NOMO-1 treated with DMSO at 0.1 percent for 48 hours (cell line): ENCODE measurements at regions not wholly inside any gene's neighbourhood (a gene's known extent, or its start where the extent isn't known, plus 50 kb on each side); places are given as distances from the start of the nearest gene placed in this dataset.

Source experiments
- DNase-seq: peaks from one replicate; lab custom pipeline; 2025; ENCODE audit not compliant: unreplicated experiment; lab: John Stamatoyannopoulos, UW

DNA sequence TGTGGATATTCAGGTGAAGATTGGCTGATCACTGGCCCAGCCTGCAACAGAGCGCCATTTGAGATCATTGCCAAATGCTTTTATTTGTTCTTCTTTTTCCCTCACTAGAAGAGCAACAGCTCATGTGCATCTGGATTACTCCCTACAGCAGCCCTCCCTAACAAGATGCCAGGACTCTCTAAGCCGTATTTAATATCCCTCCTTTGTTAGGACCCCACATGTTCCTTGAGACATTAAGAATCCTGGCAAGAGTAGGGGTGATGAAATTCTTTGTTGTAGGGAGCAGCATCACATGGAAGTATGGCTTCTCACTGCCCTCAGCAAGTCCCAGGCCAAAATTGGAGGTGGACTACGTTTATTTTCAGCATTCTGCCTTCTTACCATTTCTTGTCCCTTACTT is 167.8 kb downstream of the PAX1 start:
- no peak for DNase-seq

DNA sequence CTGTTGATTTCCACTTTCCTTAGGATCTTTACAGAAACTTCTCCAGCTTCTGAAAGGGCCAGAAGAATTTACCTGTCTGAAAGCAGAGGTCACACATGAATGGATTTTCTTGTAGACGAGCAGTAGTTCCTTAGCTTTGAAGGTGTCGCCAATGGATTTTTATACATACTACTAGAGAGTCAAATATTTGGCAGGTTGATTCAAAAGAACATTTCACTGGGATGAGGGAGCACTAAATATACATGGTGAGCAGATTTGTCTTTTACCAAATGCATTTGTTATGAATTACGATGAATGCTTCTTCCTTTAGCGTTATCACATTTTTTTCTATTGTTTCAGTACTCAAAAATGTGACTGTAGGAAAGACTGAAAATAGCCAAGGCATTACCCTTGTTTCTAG is 162.3 kb downstream of the PAX1 start:
- DNase-seq: no peak

DNA sequence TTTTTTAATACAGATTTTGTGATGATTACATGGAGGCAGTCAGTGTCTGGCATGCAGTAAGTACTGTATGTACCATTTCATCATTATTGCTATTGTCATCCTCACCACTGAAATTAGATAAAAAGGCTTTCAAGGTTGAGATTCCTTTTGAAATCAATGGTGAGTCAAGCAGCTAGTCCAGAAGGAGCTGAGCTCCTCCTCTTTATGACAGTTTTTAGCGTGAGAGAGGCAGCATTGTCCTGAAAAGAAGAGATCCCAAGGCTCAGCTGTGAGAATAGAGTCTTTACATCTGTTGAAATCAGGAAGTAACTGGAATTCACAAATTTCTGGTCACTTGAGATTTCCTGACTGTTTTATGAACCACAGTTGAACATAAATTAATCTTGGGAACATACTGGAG is 161.9 kb downstream of the PAX1 start:
- DNase-seq: no peak

- DNase-seq: no peak
Observed at GRCh38 chr20:21862956-21863355, 157.5 kb downstream of the PAX1 start.

DNA sequence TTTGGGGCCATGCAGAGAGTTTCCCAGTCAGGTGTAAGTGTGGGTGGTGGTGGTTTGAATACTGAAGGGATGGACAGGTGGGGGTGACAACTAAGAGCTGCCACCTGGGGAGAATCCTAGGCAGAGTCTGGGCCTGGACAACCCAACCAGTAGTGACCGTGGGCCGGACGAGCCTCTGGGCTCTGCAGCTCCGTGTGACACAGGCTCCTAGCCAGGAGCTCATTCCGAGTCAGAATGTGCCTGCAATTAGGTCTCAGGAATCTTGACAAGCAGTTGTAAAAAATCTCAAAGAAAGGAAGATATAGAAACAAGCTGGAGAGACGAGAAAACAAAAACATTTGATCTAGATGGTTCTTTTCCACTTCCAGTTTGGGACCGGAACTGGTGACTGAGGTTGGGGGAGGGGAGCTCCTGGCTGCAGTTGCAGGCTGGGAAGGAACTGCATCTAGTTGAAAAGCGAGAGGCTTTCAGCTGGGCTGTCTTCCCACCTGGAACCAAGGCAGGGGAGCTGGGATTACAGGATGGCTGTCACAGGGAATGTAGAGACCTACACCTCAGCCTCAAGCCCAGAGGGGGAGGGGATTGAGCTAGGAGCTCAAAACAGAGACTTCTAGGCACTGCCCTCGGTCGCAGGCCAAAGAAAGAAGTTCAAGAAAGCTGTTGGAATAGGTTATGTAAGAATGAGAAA is 156.9 kb downstream of the PAX1 start:
- DNase-seq: no peak

GRCh38 chr20:21840991-21841390 is 135.5 kb downstream of the PAX1 start:
- DNase-seq: no peak

DNA sequence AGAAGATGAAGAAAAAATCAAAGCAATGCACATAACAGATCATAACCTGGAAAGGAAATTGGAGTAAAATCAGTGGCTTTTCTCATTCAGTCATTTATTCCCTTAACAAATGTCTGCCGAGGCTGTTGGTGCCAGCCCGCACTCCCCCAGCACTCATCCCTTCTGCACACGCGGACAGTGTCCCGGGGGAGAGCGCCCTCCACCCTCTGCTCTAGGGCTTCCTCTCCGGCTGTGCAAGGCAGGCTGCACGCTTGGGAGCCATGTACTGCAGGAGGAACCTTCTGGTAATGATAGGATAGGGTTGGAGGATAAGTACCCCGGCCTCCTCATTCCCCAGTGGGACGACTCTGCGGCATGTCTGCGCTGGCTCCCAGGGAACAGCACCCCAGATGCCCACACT is 134.5 kb downstream of the PAX1 start:
- DNase-seq: no peak

DNA sequence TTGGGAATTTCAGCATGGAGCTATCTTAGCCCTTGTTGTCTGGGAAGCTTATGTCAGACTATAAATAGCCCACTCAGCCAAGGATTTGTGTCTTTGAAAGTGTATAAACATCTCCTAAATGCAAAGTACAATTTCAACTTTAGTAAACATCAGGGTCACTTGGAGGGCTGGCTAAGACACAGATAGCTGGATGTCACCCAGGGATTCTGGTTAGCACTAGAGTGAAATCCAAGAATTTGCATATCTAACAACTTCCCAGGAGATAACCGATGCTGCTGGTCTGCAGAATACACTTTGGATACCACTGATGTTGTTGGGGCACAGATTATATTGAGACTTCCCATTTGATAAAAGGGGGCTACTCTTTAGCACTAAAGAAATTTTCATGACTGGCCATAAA is 130.9 kb downstream of the PAX1 start:
- DNase-seq: no peak

DNA sequence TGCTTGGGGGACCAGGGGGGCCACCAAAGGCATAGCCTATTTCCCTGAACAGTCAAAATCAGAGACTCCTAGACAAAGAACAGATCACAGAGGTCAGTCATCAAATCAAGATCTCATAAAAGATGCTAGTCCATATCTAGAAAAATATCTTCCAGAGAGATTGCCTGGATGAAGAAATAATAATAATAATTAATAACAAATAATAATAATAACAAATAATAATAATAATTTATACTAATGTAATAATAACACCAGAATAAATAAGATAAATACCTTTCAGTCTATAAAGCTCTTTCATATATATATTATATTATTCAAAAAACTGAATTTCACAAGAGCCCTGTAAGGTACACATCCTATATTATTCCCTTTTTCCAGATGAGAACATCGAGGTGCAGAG is 129.6 kb downstream of the PAX1 start:
- no peak for DNase-seq

- DNase-seq: no peak
Observed at GRCh38 chr20:21832442-21833385, 127.2 kb downstream of the PAX1 start.

DNA sequence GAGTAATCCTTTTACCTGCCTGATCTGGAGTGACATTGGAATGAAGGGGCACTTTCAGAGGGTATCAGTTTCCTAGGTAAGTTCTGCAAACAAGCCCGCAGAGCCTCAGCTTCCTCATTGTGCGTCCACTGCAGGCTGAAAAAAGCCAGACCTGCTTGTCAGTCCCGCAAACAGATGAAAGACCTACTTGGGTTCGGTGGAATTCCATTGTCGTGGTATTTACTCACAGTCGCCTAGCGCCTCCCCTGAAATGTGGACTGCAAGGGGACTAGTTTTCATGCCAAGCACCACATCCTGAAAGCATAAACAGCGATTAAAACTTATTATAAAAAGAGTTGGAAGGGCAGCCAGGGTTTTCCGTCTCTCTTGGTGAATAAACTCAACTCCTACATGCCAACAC is 121.5 kb downstream of the PAX1 start:
- DNase-seq: no peak

GRCh38 chr20:21821358-21821757 is 115.9 kb downstream of the PAX1 start:
- no peak for DNase-seq

- DNase-seq: no peak
Observed at GRCh38 chr20:21820688-21821087, 115.2 kb downstream of the PAX1 start.

GRCh38 chr20:21820045-21820444 is 114.6 kb downstream of the PAX1 start:
- no peak for DNase-seq

GRCh38 chr20:21812379-21812778 is 106.9 kb downstream of the PAX1 start:
- DNase-seq: no peak

- no peak for DNase-seq
Observed at GRCh38 chr20:21809961-21810523, 104.6 kb downstream of the PAX1 start.

- no peak for DNase-seq
Observed at GRCh38 chr20:21808863-21809664, 103.6 kb downstream of the PAX1 start.

DNA sequence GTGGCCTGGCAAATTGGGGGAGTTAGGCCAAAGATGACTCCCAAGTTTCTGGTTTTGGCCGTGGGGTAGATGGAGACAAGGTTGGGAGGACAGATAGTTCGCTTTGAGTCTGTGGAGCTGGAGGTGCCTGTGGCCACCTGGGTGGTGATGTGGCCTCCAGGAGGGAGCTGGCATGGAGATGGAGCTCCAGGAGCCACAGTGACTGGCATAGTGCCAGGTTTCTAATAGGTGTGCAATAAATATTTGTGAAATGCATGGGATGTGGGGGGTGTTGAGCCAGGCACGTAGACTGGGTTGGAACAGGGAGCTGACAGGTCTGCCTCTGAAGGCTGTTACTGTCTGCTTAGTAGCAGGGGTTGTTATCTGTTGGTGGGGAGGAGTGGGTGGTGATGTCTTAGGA is 102.7 kb downstream of the PAX1 start:
- no peak for DNase-seq

GRCh38 chr20:21804802-21805201 is 99.3 kb downstream of the PAX1 start:
- no peak for DNase-seq

DNA sequence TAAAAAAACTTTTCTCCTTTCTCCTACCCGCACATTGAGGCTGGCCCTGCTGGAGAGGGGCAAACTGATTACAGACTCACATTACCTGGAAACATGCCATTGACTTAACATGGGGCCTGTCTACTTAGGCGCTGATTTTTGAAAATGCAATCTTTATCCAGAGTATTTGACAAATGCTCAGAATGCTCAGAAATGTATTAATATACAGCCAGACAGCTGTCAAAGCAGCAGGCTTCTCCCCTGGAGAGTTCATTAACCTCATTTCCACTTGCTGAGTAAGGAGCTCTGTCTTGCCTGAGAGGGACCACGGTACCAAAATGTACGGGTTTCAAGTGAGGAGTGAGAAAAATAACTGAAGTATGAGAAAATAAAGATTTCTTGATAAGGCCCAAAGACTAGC is 95.7 kb downstream of the PAX1 start:
- no peak for DNase-seq

DNA sequence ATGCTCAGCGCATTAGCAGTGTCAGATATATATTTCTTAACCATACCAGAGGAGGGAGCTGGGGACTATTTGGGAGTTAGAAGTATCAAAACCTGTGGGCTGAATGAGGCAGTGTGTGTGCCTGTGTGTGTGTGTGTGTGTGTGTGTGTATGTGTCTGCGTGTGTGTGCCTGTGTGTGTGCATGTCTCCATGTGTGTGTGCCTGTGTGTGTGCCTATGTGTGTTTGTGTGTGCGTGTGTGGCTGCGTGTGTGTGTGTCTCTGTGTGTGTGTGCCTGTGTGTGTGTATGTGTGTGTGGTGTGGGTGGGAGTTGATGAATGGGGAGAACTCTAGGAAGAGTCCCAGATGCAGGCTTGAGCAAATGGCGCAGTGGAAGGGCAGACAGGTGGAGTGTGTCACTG is 92.9 kb downstream of the PAX1 start:
- no peak for DNase-seq
